Gastrocnemius medialis (tissue), 4 donors: ENCODE measurements at regions not wholly inside any gene's neighbourhood (a gene's known extent, or its start where the extent isn't known, plus 50 kb on each side); places are given as distances from the start of the nearest gene placed in this dataset.

Experiments
- POLR2A ChIP-seq, 2 donors: fragments of 450-650 bp; IDR thresholded peaks; one replicate each; pipeline ENCODE4 v1.6.1; 2017; ENCODE audit warnings: antibody characterized with exemption in 2 of 2, mild to moderate bottlenecking in 2 of 2, moderate library complexity in 2 of 2
- TF ChIP-seq, protein P1 (sequence below), 5 experiments: fragments of 450-650 bp in 3 of 5; fragments of 200-600 bp in 2 of 5; sonication (generic) in 2 of 5; IDR thresholded peaks in 4 of 5; conservative IDR thresholded peaks in 1 of 5; 1 replicate in 4 of 5; 2 replicates in 1 of 5; pipeline ENCODE4 v1.5.1; 2016 to 2019; ENCODE audit warnings: antibody characterized with exemption in 5 of 5, mild to moderate bottlenecking in 3 of 5, moderate library complexity in 3 of 5

DNA sequence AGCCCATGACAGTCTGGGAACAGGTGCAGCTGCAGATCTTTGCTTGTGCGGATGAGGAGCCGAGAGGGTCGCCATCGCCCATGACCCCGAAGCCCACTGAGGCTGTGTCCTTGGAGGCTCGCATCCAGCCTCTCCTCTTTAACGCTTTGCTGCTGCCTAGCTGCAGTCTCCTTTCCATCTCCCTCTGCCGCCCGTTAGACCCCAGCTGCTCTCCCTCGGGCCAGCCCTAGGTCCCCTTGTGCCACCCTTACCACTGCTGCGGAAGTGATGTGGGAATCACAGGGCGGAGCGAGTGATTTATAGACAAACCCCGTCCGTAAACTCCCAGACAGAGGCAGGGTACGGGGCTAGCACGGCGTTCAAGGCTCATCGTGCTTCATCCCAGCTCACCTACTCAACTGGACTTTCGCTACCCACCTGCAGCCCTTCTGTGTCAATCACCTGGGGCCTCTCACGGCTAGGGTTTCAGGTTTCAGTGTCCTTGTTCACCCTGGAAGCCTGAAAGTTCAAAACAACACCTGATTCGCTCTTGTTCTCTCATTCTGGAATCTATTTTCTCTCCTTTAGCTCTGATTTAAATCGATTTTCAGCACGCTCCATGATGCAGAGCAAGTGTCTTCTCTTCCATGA, 76.1 kb downstream of the PAX1 start:
- TF ChIP-seq, protein P1, sequence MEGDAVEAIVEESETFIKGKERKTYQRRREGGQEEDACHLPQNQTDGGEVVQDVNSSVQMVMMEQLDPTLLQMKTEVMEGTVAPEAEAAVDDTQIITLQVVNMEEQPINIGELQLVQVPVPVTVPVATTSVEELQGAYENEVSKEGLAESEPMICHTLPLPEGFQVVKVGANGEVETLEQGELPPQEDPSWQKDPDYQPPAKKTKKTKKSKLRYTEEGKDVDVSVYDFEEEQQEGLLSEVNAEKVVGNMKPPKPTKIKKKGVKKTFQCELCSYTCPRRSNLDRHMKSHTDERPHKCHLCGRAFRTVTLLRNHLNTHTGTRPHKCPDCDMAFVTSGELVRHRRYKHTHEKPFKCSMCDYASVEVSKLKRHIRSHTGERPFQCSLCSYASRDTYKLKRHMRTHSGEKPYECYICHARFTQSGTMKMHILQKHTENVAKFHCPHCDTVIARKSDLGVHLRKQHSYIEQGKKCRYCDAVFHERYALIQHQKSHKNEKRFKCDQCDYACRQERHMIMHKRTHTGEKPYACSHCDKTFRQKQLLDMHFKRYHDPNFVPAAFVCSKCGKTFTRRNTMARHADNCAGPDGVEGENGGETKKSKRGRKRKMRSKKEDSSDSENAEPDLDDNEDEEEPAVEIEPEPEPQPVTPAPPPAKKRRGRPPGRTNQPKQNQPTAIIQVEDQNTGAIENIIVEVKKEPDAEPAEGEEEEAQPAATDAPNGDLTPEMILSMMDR (IDR thresholded peaks at IDR 0.05 in 4 of 5, conservative IDR thresholded peaks at IDR 0.05 in 1 of 5): no peak
- TF ChIP-seq POLR2A (IDR thresholded peaks at IDR 0.05): no peak
